GM23248 (cell line): ENCODE measurements at regions not wholly inside any gene's neighbourhood (a gene's known extent, or its start where the extent isn't known, plus 50 kb on each side); places are given as distances from the start of the nearest gene placed in this dataset.

Experiments
- DNase-seq: peaks from one replicate; pipeline ENCODE4 v3.0.0-alpha.2; 2015
- H2AFZ ChIP-seq: fragments of 200-600 bp; sonication (generic); 2 replicates; pipeline ENCODE4 v1.6.1; 2016; ENCODE audit warnings: antibody characterized with exemption
- H3F3A ChIP-seq: fragments of 200-600 bp; sonication (generic); 2 replicates; pipeline ENCODE4 v1.6.1; 2016; ENCODE audit warnings: mild to moderate bottlenecking, antibody characterized with exemption, mixed run types; ENCODE audit not compliant: insufficient read depth
- H3K27ac ChIP-seq: fragments of 200-600 bp; sonication (generic); 2 replicates; pipeline ENCODE4 v1.5.1; 2016; ENCODE audit warnings: mild to moderate bottlenecking
- H3K27me3 ChIP-seq: fragments of 200-600 bp; sonication (generic); replicated peaks from 2 replicates; pipeline ENCODE4 v1.6.1; 2016; ENCODE audit warnings: mild to moderate bottlenecking; ENCODE audit not compliant: insufficient read depth
- H3K36me3 ChIP-seq: fragments of 200-600 bp; sonication (generic); 2 replicates; pipeline ENCODE4 v1.6.1; 2016; ENCODE audit warnings: low read depth, mild to moderate bottlenecking
- H3K4me1 ChIP-seq: fragments of 200-600 bp; sonication (generic); 2 replicates; pipeline ENCODE4 v1.6.1; 2016; ENCODE audit warnings: mild to moderate bottlenecking; ENCODE audit not compliant: insufficient read depth
- H3K4me2 ChIP-seq: fragments of 200-600 bp; sonication (generic); one replicate; pipeline ENCODE4 v1.6.1; 2016; ENCODE audit warnings: mild to moderate bottlenecking; ENCODE audit not compliant: unreplicated experiment
- H3K4me3 ChIP-seq: fragments of 200-600 bp; sonication (generic); 2 replicates; pipeline ENCODE4 v1.5.1; 2016; ENCODE audit warnings: mild to moderate bottlenecking
- H3K79me2 ChIP-seq: fragments of 200-600 bp; sonication (generic); 2 replicates; pipeline ENCODE4 v1.6.1; 2016; ENCODE audit warnings: mild to moderate bottlenecking; ENCODE audit not compliant: insufficient read depth
- H3K9ac ChIP-seq: fragments of 200-600 bp; sonication (generic); 2 replicates; pipeline ENCODE4 v1.6.1; 2016; ENCODE audit warnings: mild to moderate bottlenecking
- H3K9me2 ChIP-seq: fragments of 200-600 bp; sonication (generic); 2 replicates; pipeline ENCODE4 v1.6.1; 2016; ENCODE audit warnings: mixed run types, mild to moderate bottlenecking, moderate library complexity; ENCODE audit not compliant: insufficient read depth
- H3K9me3 ChIP-seq: fragments of 200-600 bp; sonication (generic); one replicate; pipeline ENCODE4 v1.6.1; 2017; ENCODE audit warnings: low read depth
- H4K20me1 ChIP-seq: fragments of 200-600 bp; sonication (generic); 2 replicates; pipeline ENCODE4 v1.6.0; 2016; ENCODE audit not compliant: insufficient read depth
- EZH2 ChIP-seq: fragments of 200-600 bp; sonication (generic); IDR thresholded peaks from 2 replicates; pipeline ENCODE4 v1.6.1; 2018; ENCODE audit warnings: antibody characterized with exemption, mild to moderate bottlenecking; ENCODE audit not compliant: insufficient read depth, poor library complexity, severe bottlenecking
- EZH2phosphoT487 ChIP-seq: fragments of 200-600 bp; sonication (generic); IDR thresholded peaks from 2 replicates; pipeline ENCODE4 v1.6.1; 2018; ENCODE audit warnings: antibody characterized with exemption, moderate library complexity, mild to moderate bottlenecking, low read depth; ENCODE audit not compliant: insufficient read depth
- WGBS, 2 experiments: methylation state at CpG; one replicate each; pipeline ENCODE4 v1.1.6; 2015 to 2017; ENCODE audit warnings: low lambda C conversion rate in 2 of 2, low coverage in 1 of 2; ENCODE audit errors: missing lambda C conversion rate in 2 of 2; 5-methylcytosine and 5-hydroxymethylcytosine counted together
- in situ Hi-C: fragments of 300-500 bp; cut with MboI; formaldehyde crosslinking; loops from 2 replicates; pipeline ENCODE4 v1.15.0; 2020

- DNase-seq, result peak; percentile 47
- no peaks in the 10 kb centered on the region for H3K9me2 ChIP-seq
- H3K27ac ChIP-seq, result no peak overlapping the region
- H3K9ac ChIP-seq, result no peak overlapping the region
- H3F3A ChIP-seq, result no peaks in the 10 kb centered on the region
- no peaks in the 10 kb centered on the region for H3K9me3 ChIP-seq
- no peaks in the 10 kb centered on the region for H3K79me2 ChIP-seq
- in situ Hi-C loops, result no loop called here
- 11 to 19% methylated on average over 4 of the region's 4 CpGs for WGBS, 2 experiments
- H3K4me2 ChIP-seq, result peak overlapping the region; percentile 7
- H2AFZ ChIP-seq, result peak overlapping the region; percentile 2; the same call in 1 of the 2 replicates
- peak overlapping the region; percentile 52 for H3K4me3 ChIP-seq
- no peaks in the 10 kb centered on the region for H3K36me3 ChIP-seq
- no peaks in the 10 kb centered on the region for H3K4me1 ChIP-seq
- no peaks in the 10 kb centered on the region for H3K27me3 ChIP-seq
- H4K20me1 ChIP-seq, result no peaks in the 10 kb centered on the region
- TF ChIP-seq EZH2, result no peak
- TF ChIP-seq EZH2phosphoT487, result no peak
Observed at GRCh38 chr13:102978168-102978567, 88.0 kb downstream of the SLC10A2 start.

- H3K36me3 ChIP-seq, result no peaks in the 10 kb centered on the region
- H4K20me1 ChIP-seq, result no peaks in the 10 kb centered on the region
- H3K79me2 ChIP-seq, result no peaks in the 10 kb centered on the region
- no peaks in the 10 kb centered on the region for H3K4me1 ChIP-seq
- H3K9me3 ChIP-seq, result no peaks in the 10 kb centered on the region
- no peak overlapping the region for H3K9ac ChIP-seq
- no peak for DNase-seq
- no peaks in the 10 kb centered on the region for H3K9me2 ChIP-seq
- H3K27ac ChIP-seq, result no peak overlapping the region
- peak overlapping the region; percentile 52; the same call in 1 of the 2 replicates for H3K4me3 ChIP-seq
- TF ChIP-seq EZH2phosphoT487, result no peak
- no peak for TF ChIP-seq EZH2
- WGBS, 2 experiments, result 14 to 18% methylated on average over 2 of the region's 2 CpGs
- H2AFZ ChIP-seq, result 0 out of 2 replicates have a peak overlapping the region, but pooled peaks have one; percentile 2
- H3F3A ChIP-seq, result no peaks in the 10 kb centered on the region
- H3K4me2 ChIP-seq, result peak overlapping the region; percentile 7
- no peaks in the 10 kb centered on the region for H3K27me3 ChIP-seq
- in situ Hi-C loops, result no loop called here
Observed at GRCh38 chr13:102977471-102977870, 88.7 kb downstream of the SLC10A2 start.

- Histone ChIP-seq H3K27ac (no peak overlapping the region), H3K4me1 (no peaks in the 10 kb centered on the region), H3K4me3 (no peak overlapping the region), H2AFZ (no peak overlapping the region), H3K9me3 (no peaks in the 10 kb centered on the region), H3K9me2 (no peaks in the 10 kb centered on the region), H3K36me3 (no peaks in the 10 kb centered on the region), H3K27me3 (no peaks in the 10 kb centered on the region), H3F3A (no peaks in the 10 kb centered on the region), H3K9ac (no peak overlapping the region), H3K79me2 (no peaks in the 10 kb centered on the region), H3K4me2 (no peak overlapping the region), H4K20me1 (no peaks in the 10 kb centered on the region)
- in situ Hi-C loops, result no loop called here
- 8 to 10% methylated on average over 8 of the region's 8 CpGs for WGBS, 2 experiments
- TF ChIP-seq EZH2, result no peak
- TF ChIP-seq EZH2phosphoT487, result no peak
- no peak for DNase-seq
Observed at GRCh38 chr13:102974317-102975087, 91.7 kb downstream of the SLC10A2 start.

GRCh38 chr13:102972191-102972590 lies 94.0 kb downstream of the SLC10A2 start:
- H3F3A ChIP-seq, result no peaks in the 10 kb centered on the region
- in situ Hi-C loops, result no loop called here

GRCh38 chr13:102970542-102970941 lies 95.7 kb downstream of the SLC10A2 start:
- Histone ChIP-seq H2AFZ (no peak overlapping the region), H3K4me1 (no peaks in the 10 kb centered on the region), H3K4me2 (no peak overlapping the region), H3K9me3 (no peaks in the 10 kb centered on the region), H3K79me2 (no peaks in the 10 kb centered on the region), H3K27me3 (no peaks in the 10 kb centered on the region), H3F3A (no peaks in the 10 kb centered on the region), H3K27ac (no peak overlapping the region), H4K20me1 (no peaks in the 10 kb centered on the region), H3K36me3 (no peaks in the 10 kb centered on the region), H3K4me3 (no peak overlapping the region), H3K9ac (no peak overlapping the region), H3K9me2 (no peaks in the 10 kb centered on the region)
- in situ Hi-C loops, result no loop called here
- TF ChIP-seq EZH2, result no peak
- TF ChIP-seq EZH2phosphoT487, result no peak
- 36 to 37% methylated on average over 2 of the region's 2 CpGs for WGBS, 2 experiments
- DNase-seq, result no peak

More at GRCh38 chr13:102972191-102972590, 94.0 kb downstream of the SLC10A2 start:
- no peaks in the 10 kb centered on the region for H4K20me1 ChIP-seq
- H3K4me1 ChIP-seq, result no peaks in the 10 kb centered on the region
- TF ChIP-seq EZH2phosphoT487, result no peak
- TF ChIP-seq EZH2, result no peak
- H3K4me2 ChIP-seq, result no peak overlapping the region
- H3K79me2 ChIP-seq, result no peaks in the 10 kb centered on the region
- H3K9ac ChIP-seq, result no peak overlapping the region
- no peaks in the 10 kb centered on the region for H3K27me3 ChIP-seq
- no peaks in the 10 kb centered on the region for H3K9me3 ChIP-seq
- WGBS, 2 experiments, result 32 to 35% methylated on average over 2 of the region's 2 CpGs
- no peak for DNase-seq
- H3K9me2 ChIP-seq, result no peaks in the 10 kb centered on the region
- no peak overlapping the region for H2AFZ ChIP-seq
- H3K36me3 ChIP-seq, result no peaks in the 10 kb centered on the region
- no peak overlapping the region for H3K4me3 ChIP-seq
- H3K27ac ChIP-seq, result no peak overlapping the region
